WTC11 (cell line): ENCODE measurements at regions not wholly inside any gene's neighbourhood (a gene's known extent, or its start where the extent isn't known, plus 50 kb on each side); places are given as distances from the start of the nearest gene placed in this dataset.

ENCODE experiments used
- ATAC-seq: fragments of 200-7000 bp; cut with Tn5 transposase; 2 replicates; pipeline ENCODE4 v1.10.0; 2021; ENCODE audit warnings: mild to moderate bottlenecking, moderate library complexity
- CTCF ChIA-PET: fragments of 300-600 bp; sonication (Branson Sonifier 250); formaldehyde crosslinking; loops from one replicate; lab custom pipeline; 2021; ENCODE audit warnings: antibody characterized with exemption; lab: Charles Lee
- POLR2A ChIA-PET: fragments of 350-600 bp; sonication (Branson Sonifier 250); formaldehyde crosslinking; loops from one replicate; lab custom pipeline; 2021; ENCODE audit warnings: antibody characterized with exemption; lab: Charles Lee
- DNase-seq: peaks from one replicate; pipeline ENCODE4 v3.0.0; 2021; ENCODE audit warnings: low spot score
- H3K27ac Mint-ChIP-seq: 2 replicates; pipeline ENCODE4 v1.8.0; 2021; ENCODE audit warnings: mixed read lengths
- H3K27me3 Mint-ChIP-seq: 2 replicates; pipeline ENCODE4 v1.8.0; 2021; ENCODE audit warnings: low read depth, mild to moderate bottlenecking, moderate library complexity, mixed read lengths
- H3K36me3 Mint-ChIP-seq: 2 replicates; pipeline ENCODE4 v1.8.0; 2021; ENCODE audit warnings: mixed read lengths
- H3K4me1 Mint-ChIP-seq: 2 replicates; pipeline ENCODE4 v1.8.0; 2022; ENCODE audit warnings: mixed read lengths
- H3K4me3 Mint-ChIP-seq: 2 replicates; pipeline ENCODE4 v1.8.0; 2021; ENCODE audit warnings: mild to moderate bottlenecking, moderate library complexity, mixed read lengths
- H3K9me3 Mint-ChIP-seq: 2 replicates; pipeline ENCODE4 v1.8.0; 2021; ENCODE audit warnings: mixed read lengths
- ATF1 ChIP-seq: sonication (generic); formaldehyde crosslinking; IDR thresholded peaks from 2 replicates; pipeline ENCODE4 v1.8.1; 2023; ENCODE audit warnings: mild to moderate bottlenecking, moderate library complexity, missing genetic modification reagents
- CBFB ChIP-seq: sonication (generic); formaldehyde crosslinking; IDR thresholded peaks from 2 replicates; pipeline ENCODE4 v1.8.1; 2022; ENCODE audit warnings: mild to moderate bottlenecking, low read depth, missing genetic modification reagents
- ELF4 ChIP-seq: sonication (generic); formaldehyde crosslinking; IDR thresholded peaks from 2 replicates; pipeline ENCODE4 v1.8.1; 2022; ENCODE audit warnings: low read depth, mild to moderate bottlenecking, moderate library complexity, missing genetic modification reagents
- FOXK1 ChIP-seq: sonication (generic); formaldehyde crosslinking; IDR thresholded peaks from 2 replicates; pipeline ENCODE4 v1.8.0; 2022; ENCODE audit warnings: mild to moderate bottlenecking, moderate library complexity, missing genetic modification reagents
- FOXP1 ChIP-seq: sonication (generic); formaldehyde crosslinking; IDR thresholded peaks from 2 replicates; pipeline ENCODE4 v1.8.0; 2022; ENCODE audit warnings: missing genetic modification reagents, mild to moderate bottlenecking, moderate library complexity, borderline replicate concordance
- HMGA2 ChIP-seq: fragments of 250-450 bp; sonication (Bioruptor Pico); IDR thresholded peaks from 2 replicates; pipeline ENCODE4 v1.4.0; 2021; ENCODE audit warnings: mild to moderate bottlenecking, moderate library complexity
- MXD4 ChIP-seq: fragments of 250-450 bp; sonication (Bioruptor Pico); IDR thresholded peaks from 2 replicates; pipeline ENCODE4 v1.8.0; 2021; ENCODE audit warnings: mild to moderate bottlenecking, moderate library complexity, borderline replicate concordance
- MYBL2 ChIP-seq: sonication (generic); formaldehyde crosslinking; IDR thresholded peaks from 2 replicates; pipeline ENCODE4 v1.8.1; 2023; ENCODE audit warnings: mild to moderate bottlenecking, moderate library complexity, missing genetic modification reagents
- NFATC4 ChIP-seq: fragments of 250-450 bp; sonication (Bioruptor Pico); IDR thresholded peaks from 2 replicates; pipeline ENCODE4 v1.9.0; 2021; ENCODE audit warnings: mild to moderate bottlenecking
- NR1H2 ChIP-seq: sonication (generic); formaldehyde crosslinking; IDR thresholded peaks from 2 replicates; pipeline ENCODE4 v1.9.0; 2021; ENCODE audit warnings: mild to moderate bottlenecking, moderate library complexity, missing genetic modification reagents
- NR3C1 ChIP-seq: sonication (generic); formaldehyde crosslinking; conservative IDR thresholded peaks from 2 replicates; pipeline ENCODE4 v1.8.1; 2023; ENCODE audit warnings: low read depth, mild to moderate bottlenecking, missing genetic modification reagents
- RELA ChIP-seq: sonication (generic); formaldehyde crosslinking; IDR thresholded peaks from 2 replicates; pipeline ENCODE4 v1.8.1; 2022; ENCODE audit warnings: missing genetic modification reagents, mild to moderate bottlenecking, borderline replicate concordance
- TCF7 ChIP-seq: sonication (generic); formaldehyde crosslinking; IDR thresholded peaks from 2 replicates; pipeline ENCODE4 v1.8.0; 2022; ENCODE audit warnings: mild to moderate bottlenecking, low read depth, missing genetic modification reagents, moderate library complexity
- TP53 ChIP-seq: sonication (generic); formaldehyde crosslinking; IDR thresholded peaks from 2 replicates; pipeline ENCODE4 v1.8.1; 2023; ENCODE audit warnings: mild to moderate bottlenecking, missing genetic modification reagents
- ZBTB21 ChIP-seq: sonication (generic); formaldehyde crosslinking; IDR thresholded peaks from 2 replicates; pipeline ENCODE4 v1.8.1; 2023; ENCODE audit warnings: mild to moderate bottlenecking, missing genetic modification reagents, borderline replicate concordance
- ZNF263 ChIP-seq: sonication (generic); formaldehyde crosslinking; IDR thresholded peaks from 2 replicates; pipeline ENCODE4 v1.8.1; 2022; ENCODE audit warnings: low read depth, mild to moderate bottlenecking, moderate library complexity, missing genetic modification reagents
- ZNF317 ChIP-seq: sonication (generic); formaldehyde crosslinking; IDR thresholded peaks from 2 replicates; pipeline ENCODE4 v1.8.1; 2023; ENCODE audit warnings: low read depth, mild to moderate bottlenecking, moderate library complexity, missing genetic modification reagents, borderline replicate concordance
- TF ChIP-seq, protein P1 (sequence below): sonication (generic); formaldehyde crosslinking; IDR thresholded peaks from 2 replicates; pipeline ENCODE4 v1.8.0; 2022; ENCODE audit warnings: mild to moderate bottlenecking, missing genetic modification reagents
- TF ChIP-seq, protein P2 (sequence below): sonication (generic); formaldehyde crosslinking; IDR thresholded peaks from 2 replicates; pipeline ENCODE4 v1.8.0; 2022; ENCODE audit warnings: missing genetic modification reagents
- TF ChIP-seq, protein P3 (sequence below): sonication (generic); formaldehyde crosslinking; IDR thresholded peaks from 2 replicates; pipeline ENCODE4 v1.8.0; 2022; ENCODE audit warnings: mild to moderate bottlenecking, missing genetic modification reagents
- TF ChIP-seq, protein P4 (sequence below): fragments of 250-450 bp; sonication (Bioruptor Pico); IDR thresholded peaks from 2 replicates; pipeline ENCODE4 v1.9.0; 2021; ENCODE audit warnings: moderate library complexity, mild to moderate bottlenecking, inconsistent platforms, borderline replicate concordance
- TF ChIP-seq, protein P5 (sequence below): sonication (generic); formaldehyde crosslinking; IDR thresholded peaks from 2 replicates; pipeline ENCODE4 v1.8.1; 2022; ENCODE audit warnings: mild to moderate bottlenecking, missing genetic modification reagents, moderate library complexity, borderline replicate concordance
- TF ChIP-seq, protein P6 (sequence below): sonication (generic); formaldehyde crosslinking; IDR thresholded peaks from 2 replicates; pipeline ENCODE4 v1.8.1; 2023; ENCODE audit warnings: mild to moderate bottlenecking, moderate library complexity, missing genetic modification reagents

DNA sequence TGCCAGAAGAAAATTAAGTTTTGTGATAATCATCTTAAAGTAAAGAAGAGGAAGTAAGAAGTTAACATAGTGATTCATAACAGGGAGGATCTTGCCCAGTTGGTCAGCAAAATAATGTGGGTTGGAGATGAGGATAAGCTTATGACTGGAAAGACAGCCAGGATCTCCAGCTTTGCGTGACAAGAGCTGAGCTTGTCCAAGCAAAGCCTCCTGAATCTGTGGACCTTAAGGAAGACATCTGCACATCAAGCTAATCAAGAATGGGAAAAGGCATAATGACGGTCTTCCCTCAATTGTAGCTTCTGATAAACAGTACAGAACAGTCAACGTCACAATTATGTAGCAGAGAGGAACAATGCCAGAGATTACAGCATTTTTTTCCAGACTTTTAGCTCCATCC lies 744.7 kb upstream of the GOT2 start (continued):
- TF ChIP-seq NR1H2 (no peak), HMGA2 (CRISPR knock-in tag) (no peak), ATF1 (CRISPR knock-in tag) (no peak), RELA (no peak), MXD4 (no peak), CBFB (CRISPR knock-in tag) (no peak), ZBTB21 (CRISPR knock-in tag) (no peak)
- TF ChIP-seq, protein P1, sequence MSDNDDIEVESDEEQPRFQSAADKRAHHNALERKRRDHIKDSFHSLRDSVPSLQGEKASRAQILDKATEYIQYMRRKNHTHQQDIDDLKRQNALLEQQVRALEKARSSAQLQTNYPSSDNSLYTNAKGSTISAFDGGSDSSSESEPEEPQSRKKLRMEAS = no peak
- TF ChIP-seq, protein P2, sequence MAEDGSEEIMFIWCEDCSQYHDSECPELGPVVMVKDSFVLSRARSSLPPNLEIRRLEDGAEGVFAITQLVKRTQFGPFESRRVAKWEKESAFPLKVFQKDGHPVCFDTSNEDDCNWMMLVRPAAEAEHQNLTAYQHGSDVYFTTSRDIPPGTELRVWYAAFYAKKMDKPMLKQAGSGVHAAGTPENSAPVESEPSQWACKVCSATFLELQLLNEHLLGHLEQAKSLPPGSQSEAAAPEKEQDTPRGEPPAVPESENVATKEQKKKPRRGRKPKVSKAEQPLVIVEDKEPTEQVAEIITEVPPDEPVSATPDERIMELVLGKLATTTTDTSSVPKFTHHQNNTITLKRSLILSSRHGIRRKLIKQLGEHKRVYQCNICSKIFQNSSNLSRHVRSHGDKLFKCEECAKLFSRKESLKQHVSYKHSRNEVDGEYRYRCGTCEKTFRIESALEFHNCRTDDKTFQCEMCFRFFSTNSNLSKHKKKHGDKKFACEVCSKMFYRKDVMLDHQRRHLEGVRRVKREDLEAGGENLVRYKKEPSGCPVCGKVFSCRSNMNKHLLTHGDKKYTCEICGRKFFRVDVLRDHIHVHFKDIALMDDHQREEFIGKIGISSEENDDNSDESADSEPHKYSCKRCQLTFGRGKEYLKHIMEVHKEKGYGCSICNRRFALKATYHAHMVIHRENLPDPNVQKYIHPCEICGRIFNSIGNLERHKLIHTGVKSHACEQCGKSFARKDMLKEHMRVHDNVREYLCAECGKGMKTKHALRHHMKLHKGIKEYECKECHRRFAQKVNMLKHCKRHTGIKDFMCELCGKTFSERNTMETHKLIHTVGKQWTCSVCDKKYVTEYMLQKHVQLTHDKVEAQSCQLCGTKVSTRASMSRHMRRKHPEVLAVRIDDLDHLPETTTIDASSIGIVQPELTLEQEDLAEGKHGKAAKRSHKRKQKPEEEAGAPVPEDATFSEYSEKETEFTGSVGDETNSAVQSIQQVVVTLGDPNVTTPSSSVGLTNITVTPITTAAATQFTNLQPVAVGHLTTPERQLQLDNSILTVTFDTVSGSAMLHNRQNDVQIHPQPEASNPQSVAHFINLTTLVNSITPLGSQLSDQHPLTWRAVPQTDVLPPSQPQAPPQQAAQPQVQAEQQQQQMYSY = no peak
- TF ChIP-seq, protein P3, sequence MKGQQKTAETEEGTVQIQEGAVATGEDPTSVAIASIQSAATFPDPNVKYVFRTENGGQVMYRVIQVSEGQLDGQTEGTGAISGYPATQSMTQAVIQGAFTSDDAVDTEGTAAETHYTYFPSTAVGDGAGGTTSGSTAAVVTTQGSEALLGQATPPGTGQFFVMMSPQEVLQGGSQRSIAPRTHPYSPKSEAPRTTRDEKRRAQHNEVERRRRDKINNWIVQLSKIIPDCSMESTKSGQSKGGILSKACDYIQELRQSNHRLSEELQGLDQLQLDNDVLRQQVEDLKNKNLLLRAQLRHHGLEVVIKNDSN = no peak
- TF ChIP-seq, protein P4, sequence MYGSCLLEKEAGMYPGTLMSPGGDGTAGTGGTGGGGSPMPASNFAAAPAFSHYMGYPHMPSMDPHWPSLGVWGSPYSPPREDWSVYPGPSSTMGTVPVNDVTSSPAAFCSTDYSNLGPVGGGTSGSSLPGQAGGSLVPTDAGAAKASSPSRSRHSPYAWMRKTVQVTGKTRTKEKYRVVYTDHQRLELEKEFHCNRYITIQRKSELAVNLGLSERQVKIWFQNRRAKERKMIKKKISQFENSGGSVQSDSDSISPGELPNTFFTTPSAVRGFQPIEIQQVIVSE (CRISPR knock-in tag) = no peak

DNA sequence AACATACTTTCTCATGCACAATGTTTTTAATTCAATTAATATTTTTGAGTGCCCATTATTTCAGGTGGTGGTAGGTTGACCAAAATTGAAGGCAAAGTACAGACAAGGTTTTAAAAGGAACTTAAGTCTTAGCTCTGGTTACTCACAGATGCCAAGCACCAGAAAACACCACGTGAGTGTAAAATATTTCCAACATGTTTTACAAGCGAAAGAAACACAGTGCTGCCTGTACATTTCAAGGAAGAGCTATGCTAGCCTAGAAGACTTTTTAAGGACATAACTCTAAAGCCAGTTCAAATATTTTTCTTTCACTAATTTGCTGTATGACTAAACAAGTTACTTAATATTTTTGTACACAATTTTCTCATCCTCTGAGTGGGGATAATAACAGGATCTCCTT lies 736.4 kb upstream of the GOT2 start:
- no peak overlapping the region for H3K4me3 Mint-ChIP-seq
- no peaks in the 10 kb centered on the region for H3K27me3 Mint-ChIP-seq
- ATAC-seq = no peak
- no peaks in the 10 kb centered on the region for H3K36me3 Mint-ChIP-seq
- 0 out of 2 replicates have a peak, but pooled peaks cover 3% of the 10 kb centered on the region for H3K4me1 Mint-ChIP-seq
- ChIA-PET POLR2A (no interaction called here), CTCF (no interaction called here)
- DNase-seq = no peak
- no peak overlapping the region for H3K27ac Mint-ChIP-seq
- no peak for TF ChIP-seq ATF1 (CRISPR knock-in tag)
- no peak for TF ChIP-seq FOXP1 (CRISPR knock-in tag)
- TF ChIP-seq, protein P5, sequence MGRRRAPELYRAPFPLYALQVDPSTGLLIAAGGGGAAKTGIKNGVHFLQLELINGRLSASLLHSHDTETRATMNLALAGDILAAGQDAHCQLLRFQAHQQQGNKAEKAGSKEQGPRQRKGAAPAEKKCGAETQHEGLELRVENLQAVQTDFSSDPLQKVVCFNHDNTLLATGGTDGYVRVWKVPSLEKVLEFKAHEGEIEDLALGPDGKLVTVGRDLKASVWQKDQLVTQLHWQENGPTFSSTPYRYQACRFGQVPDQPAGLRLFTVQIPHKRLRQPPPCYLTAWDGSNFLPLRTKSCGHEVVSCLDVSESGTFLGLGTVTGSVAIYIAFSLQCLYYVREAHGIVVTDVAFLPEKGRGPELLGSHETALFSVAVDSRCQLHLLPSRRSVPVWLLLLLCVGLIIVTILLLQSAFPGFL (CRISPR knock-in tag) = no peak
- no peak for TF ChIP-seq FOXK1 (CRISPR knock-in tag)
- TF ChIP-seq, protein P6, sequence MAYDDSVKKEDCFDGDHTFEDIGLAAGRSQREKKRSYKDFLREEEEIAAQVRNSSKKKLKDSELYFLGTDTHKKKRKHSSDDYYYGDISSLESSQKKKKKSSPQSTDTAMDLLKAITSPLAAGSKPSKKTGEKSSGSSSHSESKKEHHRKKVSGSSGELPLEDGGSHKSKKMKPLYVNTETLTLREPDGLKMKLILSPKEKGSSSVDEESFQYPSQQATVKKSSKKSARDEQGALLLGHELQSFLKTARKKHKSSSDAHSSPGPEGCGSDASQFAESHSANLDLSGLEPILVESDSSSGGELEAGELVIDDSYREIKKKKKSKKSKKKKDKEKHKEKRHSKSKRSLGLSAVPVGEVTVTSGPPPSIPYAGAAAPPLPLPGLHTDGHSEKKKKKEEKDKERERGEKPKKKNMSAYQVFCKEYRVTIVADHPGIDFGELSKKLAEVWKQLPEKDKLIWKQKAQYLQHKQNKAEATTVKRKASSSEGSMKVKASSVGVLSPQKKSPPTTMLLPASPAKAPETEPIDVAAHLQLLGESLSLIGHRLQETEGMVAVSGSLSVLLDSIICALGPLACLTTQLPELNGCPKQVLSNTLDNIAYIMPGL = no peak
- H3K9me3 Mint-ChIP-seq = peaks cover 3% of the 10 kb centered on the region; the same call in 1 of the 2 replicates

DNA sequence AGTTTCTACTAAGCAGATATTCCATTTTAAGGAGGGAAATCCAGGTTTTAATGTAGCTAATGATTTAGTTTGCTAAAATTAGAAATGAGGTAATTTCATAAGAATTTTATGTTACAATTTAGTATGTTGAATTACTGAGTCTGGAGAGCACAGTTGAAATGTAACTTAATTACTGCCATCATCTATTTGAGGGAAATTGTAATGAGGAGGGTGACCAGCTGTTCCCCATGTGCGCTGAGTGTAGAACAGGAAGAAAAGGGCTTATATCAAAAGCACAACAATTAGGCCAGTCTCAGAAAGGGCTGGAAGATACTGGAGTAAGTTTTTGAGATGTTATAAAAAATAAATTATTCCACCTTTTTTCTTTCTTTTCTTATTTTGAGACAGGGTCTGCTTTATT lies 735.1 kb upstream of the GOT2 start:
- DNase-seq (no peak), ATAC-seq (no peak)
- Mint-ChIP-seq H3K4me3 (no peak overlapping the region), H3K9me3 (no peaks in the 10 kb centered on the region), H3K27me3 (no peaks in the 10 kb centered on the region), H3K4me1 (0 out of 2 replicates have a peak, but pooled peaks cover 3% of the 10 kb centered on the region), H3K27ac (no peak overlapping the region), H3K36me3 (no peaks in the 10 kb centered on the region)
- CTCF ChIA-PET = no interaction called here
- POLR2A ChIA-PET = no interaction called here
- TF ChIP-seq CBFB (CRISPR knock-in tag) = no peak
- no peak for TF ChIP-seq ZNF263 (CRISPR knock-in tag)
- TF ChIP-seq ZNF317 = no peak
- TF ChIP-seq ELF4 = no peak
- no peak for TF ChIP-seq NFATC4 (CRISPR knock-in tag)
- no peak for TF ChIP-seq TP53
- TF ChIP-seq TCF7 (CRISPR knock-in tag) = no peak
- TF ChIP-seq ZBTB21 (CRISPR knock-in tag) = no peak
- no peak for TF ChIP-seq HMGA2 (CRISPR knock-in tag)
- no peak for TF ChIP-seq MYBL2
- no peak for TF ChIP-seq NR3C1
